AG09319 (cell line): ENCODE measurements at regions not wholly inside any gene's neighbourhood (a gene's known extent, or its start where the extent isn't known, plus 50 kb on each side); places are given as distances from the start of the nearest gene placed in this dataset.

Source experiments
- DNase-seq: peaks from one replicate; pipeline ENCODE4 v3.0.0-alpha.2; 2010; ENCODE audit warnings: low read depth; ENCODE audit errors: extremely low read depth
- TF ChIP-seq, protein P1 (sequence below): IDR thresholded peaks from 2 replicates; pipeline ENCODE4 v1.5.1; 2011; ENCODE audit warnings: low read depth, mild to moderate bottlenecking, inconsistent platforms, low read length, moderate library complexity

DNA sequence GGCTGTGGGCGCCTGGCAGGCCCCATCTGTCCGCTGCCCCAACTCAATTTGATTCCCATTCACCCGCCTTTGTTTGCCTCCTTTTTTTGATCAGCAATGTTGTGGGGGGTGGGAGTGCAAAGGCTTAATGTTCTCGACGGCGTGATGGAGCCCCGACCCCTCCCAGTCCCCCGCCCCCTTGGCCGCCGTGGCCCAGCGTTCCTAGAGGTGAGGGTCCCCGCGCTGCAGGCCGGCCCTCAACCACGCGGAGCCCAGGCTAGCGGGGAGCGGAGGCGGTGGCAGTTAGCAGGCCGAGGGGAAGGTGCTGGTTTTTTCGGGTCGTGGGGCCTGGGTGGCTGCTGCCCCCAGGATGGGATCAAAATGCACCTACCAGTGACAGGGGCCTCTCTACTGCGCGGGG is 274.7 kb upstream of the SKOR2 start:
- TF ChIP-seq, protein P1, sequence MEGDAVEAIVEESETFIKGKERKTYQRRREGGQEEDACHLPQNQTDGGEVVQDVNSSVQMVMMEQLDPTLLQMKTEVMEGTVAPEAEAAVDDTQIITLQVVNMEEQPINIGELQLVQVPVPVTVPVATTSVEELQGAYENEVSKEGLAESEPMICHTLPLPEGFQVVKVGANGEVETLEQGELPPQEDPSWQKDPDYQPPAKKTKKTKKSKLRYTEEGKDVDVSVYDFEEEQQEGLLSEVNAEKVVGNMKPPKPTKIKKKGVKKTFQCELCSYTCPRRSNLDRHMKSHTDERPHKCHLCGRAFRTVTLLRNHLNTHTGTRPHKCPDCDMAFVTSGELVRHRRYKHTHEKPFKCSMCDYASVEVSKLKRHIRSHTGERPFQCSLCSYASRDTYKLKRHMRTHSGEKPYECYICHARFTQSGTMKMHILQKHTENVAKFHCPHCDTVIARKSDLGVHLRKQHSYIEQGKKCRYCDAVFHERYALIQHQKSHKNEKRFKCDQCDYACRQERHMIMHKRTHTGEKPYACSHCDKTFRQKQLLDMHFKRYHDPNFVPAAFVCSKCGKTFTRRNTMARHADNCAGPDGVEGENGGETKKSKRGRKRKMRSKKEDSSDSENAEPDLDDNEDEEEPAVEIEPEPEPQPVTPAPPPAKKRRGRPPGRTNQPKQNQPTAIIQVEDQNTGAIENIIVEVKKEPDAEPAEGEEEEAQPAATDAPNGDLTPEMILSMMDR = no peak
- DNase-seq = no peak

DNA sequence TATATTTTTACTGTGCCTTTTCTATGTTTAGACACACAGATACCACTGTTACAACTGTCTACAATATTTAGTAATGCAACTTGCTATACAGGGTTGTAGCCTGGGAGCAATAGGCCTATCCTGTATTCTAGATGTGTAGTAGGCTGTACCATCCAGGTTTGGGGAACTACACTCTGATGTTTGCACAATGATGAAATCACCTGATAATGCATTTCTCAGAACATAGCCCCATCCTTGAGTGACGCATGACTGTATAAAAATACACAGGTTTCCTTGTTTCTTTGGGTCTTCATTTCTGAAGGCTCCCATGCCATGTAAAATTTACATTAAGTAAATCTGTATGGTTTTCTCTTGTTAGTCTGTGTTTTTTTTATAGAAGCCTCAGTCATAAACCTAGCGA is 270.9 kb upstream of the SKOR2 start:
- no peak for DNase-seq
- TF ChIP-seq, protein P1 = no peak

DNA sequence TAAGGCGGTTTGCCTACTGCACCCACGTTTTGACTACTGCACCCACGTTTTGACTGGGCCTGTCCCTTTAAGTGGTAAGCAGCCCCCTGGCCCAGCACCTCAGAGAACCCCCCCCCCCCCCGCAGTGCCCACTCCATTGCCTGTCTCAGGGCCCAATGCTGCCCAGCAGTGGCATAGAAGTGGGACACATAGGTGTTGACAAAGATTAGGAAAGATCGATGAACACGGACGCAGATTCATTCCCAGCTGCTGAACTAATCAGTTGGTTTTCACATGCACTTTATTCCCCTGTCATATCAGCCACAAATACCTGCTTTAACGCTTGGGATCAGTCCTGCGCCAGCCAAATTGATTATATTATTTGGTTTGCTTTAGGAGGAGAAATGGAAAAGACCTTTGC is 268.8 kb upstream of the SKOR2 start:
- DNase-seq = no peak
- TF ChIP-seq, protein P1 = no peak

DNA sequence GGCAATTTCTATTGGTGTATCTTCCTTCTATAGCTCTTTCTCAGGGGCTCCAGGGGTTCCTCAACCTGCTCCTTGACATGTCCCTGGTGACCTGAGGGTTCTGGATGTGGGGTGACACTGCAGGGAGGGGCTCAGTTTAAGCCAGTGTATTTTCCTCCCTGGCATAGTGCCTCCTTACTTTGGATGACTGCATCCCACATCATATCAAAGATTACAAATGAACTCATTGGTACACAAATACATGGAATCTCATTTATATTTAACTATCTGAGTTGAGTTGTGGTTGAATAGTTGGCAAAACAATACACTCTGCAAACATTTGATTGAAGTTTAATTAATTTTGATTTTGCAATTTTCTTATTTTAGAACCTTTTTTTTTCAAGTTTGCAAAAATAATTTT is 268.2 kb upstream of the SKOR2 start:
- TF ChIP-seq, protein P1 = no peak
- no peak for DNase-seq

DNA sequence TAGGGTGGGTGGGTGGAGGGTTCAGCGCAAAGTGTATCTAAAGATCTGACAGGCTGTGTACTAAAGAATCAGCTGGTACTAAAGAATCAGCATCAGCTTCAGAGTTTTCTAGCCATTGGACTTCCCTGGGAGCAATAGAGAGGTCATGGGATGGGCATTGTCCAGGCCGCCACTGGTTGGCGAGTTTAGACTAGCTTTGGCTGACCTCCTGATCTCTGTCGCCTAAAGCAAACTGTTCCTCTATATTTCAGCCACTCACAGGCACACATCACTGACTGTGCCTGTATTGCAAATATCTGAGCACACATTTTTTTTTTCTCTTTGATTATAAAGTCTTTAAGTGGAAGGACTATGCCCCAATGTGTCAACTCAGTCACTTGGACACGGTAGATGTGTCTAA is 267.8 kb upstream of the SKOR2 start:
- TF ChIP-seq, protein P1 = no peak
- no peak for DNase-seq

DNA sequence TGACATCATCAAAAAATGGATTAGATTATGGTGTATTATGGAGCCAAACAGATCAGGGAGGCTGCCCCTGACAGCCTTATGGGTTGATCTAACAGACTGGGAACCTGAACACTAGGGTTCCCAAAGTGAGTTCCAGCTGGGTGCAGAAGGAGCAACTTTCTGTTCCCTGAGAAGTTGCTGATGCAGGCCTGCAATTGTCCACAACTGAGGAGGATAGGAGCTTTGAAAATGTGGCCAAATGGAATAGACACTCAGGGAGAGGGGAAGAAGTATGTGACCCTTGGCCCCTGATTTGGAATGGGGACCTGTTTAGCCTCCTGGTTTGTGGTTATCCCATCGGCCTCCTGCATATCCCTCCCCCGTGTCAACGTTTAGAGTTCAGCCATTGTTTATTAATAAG is 262.2 kb upstream of the SKOR2 start:
- no peak for DNase-seq
- TF ChIP-seq, protein P1 = no peak

DNA sequence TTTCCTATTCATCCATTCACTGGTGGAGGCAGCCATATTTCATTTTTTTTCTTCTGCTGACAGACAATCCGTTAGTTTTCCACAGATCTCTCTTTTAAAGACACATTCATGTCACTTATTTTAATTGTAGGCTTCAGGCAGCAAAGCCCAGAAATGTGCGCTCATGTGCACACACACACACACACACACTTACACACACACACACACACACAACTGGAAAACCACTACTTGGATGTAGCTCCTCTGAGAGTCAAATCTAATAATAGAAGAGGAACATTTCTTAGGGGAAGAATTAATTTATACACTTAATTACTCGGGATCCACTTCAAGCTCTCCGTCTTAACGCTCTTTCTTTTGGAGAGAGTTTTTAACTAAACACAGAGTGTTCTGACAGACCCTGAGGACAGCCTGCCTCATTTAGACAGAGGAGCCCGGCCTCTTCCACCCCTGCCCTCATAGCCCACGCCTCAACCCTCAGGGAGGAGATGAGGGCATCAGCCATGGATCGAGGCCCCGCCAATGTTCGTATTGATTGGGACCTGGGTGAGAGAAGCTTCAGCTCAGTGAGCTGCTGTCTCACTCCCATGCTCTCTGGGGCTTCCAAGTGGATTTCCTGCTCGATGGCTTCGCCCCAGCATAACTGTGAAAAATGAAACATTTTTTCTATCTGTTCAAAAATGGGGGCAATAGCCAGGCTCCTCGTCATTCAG is 261.4 kb upstream of the SKOR2 start:
- TF ChIP-seq, protein P1 = no peak
- DNase-seq = no peak
